Mesodermal cell (in vitro differentiated cells): ENCODE measurements at regions not wholly inside any gene's neighbourhood (a gene's known extent, or its start where the extent isn't known, plus 50 kb on each side); places are given as distances from the start of the nearest gene placed in this dataset.

Source experiments
- H3K27ac ChIP-seq: 2 replicates; pipeline ENCODE4 v1.7.0; 2013; ENCODE audit warnings: mild to moderate bottlenecking, low read depth, low read length, moderate library complexity; ENCODE audit not compliant: severe bottlenecking
- H3K36me3 ChIP-seq: 2 replicates; pipeline ENCODE4 v1.7.1; 2013; ENCODE audit warnings: mild to moderate bottlenecking, low read length, moderate library complexity; ENCODE audit not compliant: control insufficient read depth, insufficient read depth
- H3K4me1 ChIP-seq: one replicate; pipeline ENCODE4 v1.7.1; 2013; ENCODE audit warnings: mild to moderate bottlenecking, low read length; ENCODE audit not compliant: insufficient read depth, control insufficient read depth, poor library complexity, severe bottlenecking
- H3K4me3 ChIP-seq: 2 replicates; pipeline ENCODE4 v1.7.0; 2013; ENCODE audit warnings: low read length, control low read depth, mild to moderate bottlenecking; ENCODE audit not compliant: insufficient read depth, poor library complexity, severe bottlenecking; ENCODE audit errors: extremely low read depth
- H3K9me3 ChIP-seq: 2 replicates; pipeline ENCODE4 v1.7.1; 2013; ENCODE audit warnings: mild to moderate bottlenecking, low read length, moderate library complexity; ENCODE audit not compliant: control insufficient read depth
- WGBS, 2 experiments: methylation state at CpG; one replicate each; pipeline ENCODE4 v1.1.5; 2013; ENCODE audit warnings: missing lambda C conversion rate in 2 of 2; ENCODE audit not compliant: insufficient coverage in 2 of 2; 5-methylcytosine and 5-hydroxymethylcytosine counted together

GRCh38 chr3:177510693-177511216 lies 313.5 kb upstream of the TBL1XR1 start:
- no peaks in the 10 kb centered on the region for H3K9me3 ChIP-seq
- H3K27ac ChIP-seq: no peak overlapping the region
- WGBS, 2 experiments: 83 to 93% methylated on average over 2 of the region's 2 CpGs
- no peaks in the 10 kb centered on the region for H3K4me1 ChIP-seq
- H3K36me3 ChIP-seq: no peaks in the 10 kb centered on the region
- H3K4me3 ChIP-seq: no peak overlapping the region

GRCh38 chr3:177512945-177513814 lies 315.9 kb upstream of the TBL1XR1 start:
- H3K4me1 ChIP-seq: peaks cover 7% of the 10 kb centered on the region
- no peaks in the 10 kb centered on the region for H3K9me3 ChIP-seq
- H3K27ac ChIP-seq: no peak overlapping the region
- WGBS, 2 experiments: 76 to 94% methylated on average over 4 to 5 of the region's 6 CpGs
- H3K36me3 ChIP-seq: no peaks in the 10 kb centered on the region
- H3K4me3 ChIP-seq: no peak overlapping the region

- no peak overlapping the region for H3K4me3 ChIP-seq
- H3K36me3 ChIP-seq: no peaks in the 10 kb centered on the region
- WGBS, 2 experiments: 88 to 94% methylated on average over 6 to 8 of the region's 10 CpGs
- H3K9me3 ChIP-seq: no peaks in the 10 kb centered on the region
- H3K27ac ChIP-seq: peak overlapping the region; percentile 55
- H3K4me1 ChIP-seq: peaks cover 7% of the 10 kb centered on the region
These were observed 316.7 kb upstream of the TBL1XR1 start for GRCh38 chr3:177513815-177514610.

GRCh38 chr3:177514611-177515499 lies 317.6 kb upstream of the TBL1XR1 start:
- H3K27ac ChIP-seq: peak overlapping the region; percentile 55

GRCh38 chr3:177515786-177516157 lies 318.5 kb upstream of the TBL1XR1 start:
- no peaks in the 10 kb centered on the region for H3K9me3 ChIP-seq
- peak overlapping the region; percentile 80 for H3K27ac ChIP-seq
- 100% methylated on average over 1 of the region's 3 CpGs for WGBS, 2 experiments
- no peak overlapping the region for H3K4me3 ChIP-seq
- no peaks in the 10 kb centered on the region for H3K36me3 ChIP-seq
- H3K4me1 ChIP-seq: peaks cover 7% of the 10 kb centered on the region

More at GRCh38 chr3:177514611-177515499, 317.6 kb upstream of the TBL1XR1 start:
- H3K4me1 ChIP-seq: peaks cover 7% of the 10 kb centered on the region
- WGBS, 2 experiments: 85 to 100% methylated on average over 2 to 4 of the region's 9 CpGs
- H3K36me3 ChIP-seq: no peaks in the 10 kb centered on the region
- H3K9me3 ChIP-seq: no peaks in the 10 kb centered on the region
- H3K4me3 ChIP-seq: no peak overlapping the region

- H3K27ac ChIP-seq: peak overlapping the region; percentile 80
- H3K4me3 ChIP-seq: no peak overlapping the region
- 72 to 82% methylated on average over 12 to 13 of the region's 14 CpGs for WGBS, 2 experiments
- H3K36me3 ChIP-seq: no peaks in the 10 kb centered on the region
- H3K4me1 ChIP-seq: peaks cover 7% of the 10 kb centered on the region
- H3K9me3 ChIP-seq: no peaks in the 10 kb centered on the region
These were observed 319.1 kb upstream of the TBL1XR1 start for GRCh38 chr3:177516158-177517011.

GRCh38 chr3:177517906-177518305 lies 320.6 kb upstream of the TBL1XR1 start:
- Histone ChIP-seq H3K36me3 (no peaks in the 10 kb centered on the region), H3K27ac (no peak overlapping the region), H3K4me3 (no peak overlapping the region), H3K9me3 (no peaks in the 10 kb centered on the region), H3K4me1 (peaks cover 7% of the 10 kb centered on the region)
- WGBS, 2 experiments: 88 to 100% methylated on average over 2 of the region's 2 CpGs

- Histone ChIP-seq H3K27ac (no peak overlapping the region), H3K9me3 (no peaks in the 10 kb centered on the region), H3K36me3 (no peaks in the 10 kb centered on the region), H3K4me1 (peaks cover 7% of the 10 kb centered on the region), H3K4me3 (no peak overlapping the region)
- WGBS, 2 experiments: 93 to 99% methylated on average over 12 to 13 of the region's 13 CpGs
These were observed 322.3 kb upstream of the TBL1XR1 start for GRCh38 chr3:177519588-177519987.

GRCh38 chr3:177521305-177521704 lies 324.0 kb upstream of the TBL1XR1 start:
- H3K36me3 ChIP-seq: no peaks in the 10 kb centered on the region
- H3K4me1 ChIP-seq: peaks cover 2% of the 10 kb centered on the region
- H3K9me3 ChIP-seq: peaks cover 2% of the 10 kb centered on the region
- WGBS, 2 experiments: 92 to 97% methylated on average over 3 to 7 of the region's 8 CpGs
- H3K4me3 ChIP-seq: no peak overlapping the region
- H3K27ac ChIP-seq: no peak overlapping the region
